ENCODE measurements at regions not wholly inside any gene's neighbourhood (a gene's known extent, or its start where the extent isn't known, plus 50 kb on each side); places are given as distances from the start of the nearest gene placed in this dataset.

DNA sequence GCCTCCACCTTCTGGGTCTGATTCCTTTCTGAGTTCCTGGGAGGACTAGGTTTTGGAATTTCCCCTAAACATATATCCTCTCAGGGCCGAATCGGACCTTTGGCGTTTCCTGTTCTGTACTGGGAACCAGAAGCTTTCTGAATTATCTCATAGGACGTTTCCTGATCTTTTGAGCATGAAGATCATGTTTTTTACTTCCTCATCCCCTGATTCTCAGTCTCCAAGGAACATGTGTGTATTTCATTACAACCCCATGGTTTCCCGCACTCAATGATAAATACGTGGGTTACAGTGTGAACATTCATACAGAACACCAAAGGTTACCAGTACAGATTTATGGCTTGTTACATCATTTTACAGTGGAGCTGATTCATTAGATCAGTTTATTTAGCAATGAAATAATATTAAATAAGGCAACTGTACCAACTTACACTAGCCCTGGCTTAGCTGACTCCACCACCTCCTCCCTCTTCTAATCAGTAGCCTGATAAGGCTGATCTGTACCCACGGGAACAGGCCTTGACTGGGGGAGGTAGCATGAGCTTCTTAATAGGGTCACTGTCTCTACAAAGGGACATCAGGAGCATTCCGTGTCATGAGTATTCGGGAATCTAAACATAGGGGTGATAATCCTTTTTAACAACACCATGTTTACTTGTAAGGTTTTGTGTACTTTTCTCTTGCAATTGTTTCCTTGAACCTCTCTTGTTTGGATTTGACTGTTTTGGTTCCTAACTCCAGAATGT is 57.8 kb upstream of the ERRFI1 start:
- TF ChIP-seq, protein P1, sequence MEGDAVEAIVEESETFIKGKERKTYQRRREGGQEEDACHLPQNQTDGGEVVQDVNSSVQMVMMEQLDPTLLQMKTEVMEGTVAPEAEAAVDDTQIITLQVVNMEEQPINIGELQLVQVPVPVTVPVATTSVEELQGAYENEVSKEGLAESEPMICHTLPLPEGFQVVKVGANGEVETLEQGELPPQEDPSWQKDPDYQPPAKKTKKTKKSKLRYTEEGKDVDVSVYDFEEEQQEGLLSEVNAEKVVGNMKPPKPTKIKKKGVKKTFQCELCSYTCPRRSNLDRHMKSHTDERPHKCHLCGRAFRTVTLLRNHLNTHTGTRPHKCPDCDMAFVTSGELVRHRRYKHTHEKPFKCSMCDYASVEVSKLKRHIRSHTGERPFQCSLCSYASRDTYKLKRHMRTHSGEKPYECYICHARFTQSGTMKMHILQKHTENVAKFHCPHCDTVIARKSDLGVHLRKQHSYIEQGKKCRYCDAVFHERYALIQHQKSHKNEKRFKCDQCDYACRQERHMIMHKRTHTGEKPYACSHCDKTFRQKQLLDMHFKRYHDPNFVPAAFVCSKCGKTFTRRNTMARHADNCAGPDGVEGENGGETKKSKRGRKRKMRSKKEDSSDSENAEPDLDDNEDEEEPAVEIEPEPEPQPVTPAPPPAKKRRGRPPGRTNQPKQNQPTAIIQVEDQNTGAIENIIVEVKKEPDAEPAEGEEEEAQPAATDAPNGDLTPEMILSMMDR (conservative IDR thresholded peaks at IDR 0.05 in 1 of 2, IDR thresholded peaks at IDR 0.05 in 1 of 2; ENCODE audit: low read depth in 1 of 2, low read length in 2 of 2) = no peak
- no peak for TF ChIP-seq EZH2 (IDR thresholded peaks at IDR 0.05; ENCODE audit: low read length, missing control alignments)
